Hindlimb muscle (tissue), 1 donor: ENCODE measurements at regions not wholly inside any gene's neighbourhood (a gene's known extent, or its start where the extent isn't known, plus 50 kb on each side); places are given as distances from the start of the nearest gene placed in this dataset.

Experiments
- DNase-seq: peaks from one replicate; pipeline ENCODE4 v3.0.0-alpha.2; 2013

- DNase-seq: no peak
Measured at GRCh38 chr3:6524479-6524878, 336.4 kb upstream of the GRM7 start.

- DNase-seq: no peak
Measured at GRCh38 chr3:6526321-6526720, 334.6 kb upstream of the GRM7 start.

DNA sequence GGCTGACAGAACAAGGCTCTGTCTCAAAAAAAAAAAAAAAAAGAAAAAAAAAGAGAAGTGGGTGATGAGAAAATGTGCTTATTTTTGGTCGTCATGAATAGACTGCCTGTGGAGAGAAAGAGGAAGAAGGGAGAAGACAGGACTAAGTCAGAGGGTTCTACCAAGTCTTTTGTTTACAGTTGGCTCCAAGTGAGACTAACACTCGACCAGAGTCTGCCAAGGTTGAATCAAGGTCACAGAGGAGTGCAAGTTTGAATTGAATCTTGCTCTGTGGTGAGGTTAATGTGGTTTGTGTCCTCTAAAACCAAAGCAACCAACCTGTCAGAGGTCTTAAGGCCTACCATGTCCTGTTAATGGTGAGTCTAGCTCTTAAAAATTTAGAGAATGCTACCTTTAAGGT lies 334.1 kb upstream of the GRM7 start:
- no peak for DNase-seq

- no peak for DNase-seq
Measured at GRCh38 chr3:6528951-6529350, 332.0 kb upstream of the GRM7 start.

- DNase-seq: no peak
Measured at GRCh38 chr3:6531153-6531552, 329.8 kb upstream of the GRM7 start.

DNA sequence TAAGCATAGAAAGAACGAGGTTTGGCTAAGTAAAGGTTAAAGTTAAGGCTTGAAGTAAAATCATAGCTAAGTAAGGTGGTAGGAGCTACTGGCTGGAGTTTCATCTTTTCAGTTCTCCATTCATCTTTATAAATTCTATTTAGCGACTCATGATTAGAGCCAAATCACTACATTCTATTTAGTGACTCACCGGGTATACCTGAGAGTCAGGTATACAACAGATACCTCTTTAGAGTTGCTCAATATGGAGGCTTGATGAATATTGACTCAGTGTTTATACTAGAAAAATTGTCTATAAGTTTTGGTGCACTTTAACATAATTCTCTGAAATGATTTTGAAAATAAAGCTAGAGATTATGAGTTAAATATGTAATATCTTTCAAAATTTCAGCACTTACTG lies 328.8 kb upstream of the GRM7 start:
- DNase-seq: no peak

GRCh38 chr3:6540981-6541380 lies 319.9 kb upstream of the GRM7 start:
- no peak for DNase-seq

DNA sequence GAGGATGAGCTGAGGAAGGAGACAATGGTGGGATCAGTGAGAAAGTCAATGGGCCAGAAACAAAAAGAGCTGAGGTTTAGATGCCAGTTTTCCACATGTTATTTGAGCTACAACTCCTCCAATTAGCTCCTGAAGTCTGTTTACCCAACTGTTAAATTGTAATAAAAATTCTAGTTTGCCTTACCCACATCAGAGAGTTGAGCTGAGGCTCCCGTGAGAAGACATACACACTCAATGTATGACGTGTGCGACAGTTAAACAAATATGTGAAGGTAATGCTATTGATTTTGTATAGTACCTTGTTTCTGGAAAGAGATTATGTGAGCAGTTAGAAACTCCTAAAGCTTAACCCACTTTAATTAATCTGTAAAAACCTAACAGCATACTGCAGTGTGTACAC lies 318.1 kb upstream of the GRM7 start:
- no peak for DNase-seq

DNA sequence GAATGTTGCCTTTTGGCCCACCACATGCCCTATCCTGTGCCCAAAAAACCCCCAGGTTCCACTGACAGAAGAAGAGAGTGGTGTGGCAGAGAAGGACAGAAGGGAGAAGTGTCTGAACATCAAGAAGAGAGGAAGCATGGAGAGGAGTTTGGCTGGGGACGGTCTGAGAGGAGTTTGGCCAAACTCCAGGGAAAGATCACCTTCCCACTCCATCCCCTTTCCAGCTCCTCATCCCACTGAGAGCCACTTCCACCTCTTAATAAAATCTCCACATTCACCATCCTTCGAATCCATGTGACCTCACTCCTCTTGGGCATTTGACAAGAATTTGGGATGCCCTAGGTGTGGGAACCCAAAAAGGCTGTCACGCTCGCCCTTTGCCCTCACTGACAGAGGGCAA lies 311.6 kb upstream of the GRM7 start:
- DNase-seq: no peak

DNA sequence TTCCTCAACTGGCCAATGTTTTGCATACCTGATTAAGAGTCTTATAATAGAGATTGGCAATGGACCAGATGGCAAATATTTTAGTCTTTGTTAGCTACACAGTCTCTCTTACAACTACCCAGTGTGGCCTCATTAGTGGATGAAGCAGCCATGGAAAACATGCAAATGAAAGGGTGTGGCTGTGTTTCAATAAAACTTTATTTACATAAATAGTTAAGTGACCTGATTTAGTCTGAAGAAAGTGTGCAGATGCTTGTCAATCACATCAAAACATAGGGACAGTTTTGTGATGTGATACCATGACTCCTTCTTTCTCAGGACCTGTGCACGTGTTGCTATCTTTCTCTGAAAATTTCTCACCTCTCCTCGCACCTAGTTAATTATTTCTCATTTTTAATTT lies 309.8 kb upstream of the GRM7 start:
- DNase-seq: no peak

GRCh38 chr3:6560259-6560658 lies 300.7 kb upstream of the GRM7 start:
- no peak for DNase-seq

GRCh38 chr3:6567241-6567640 lies 293.7 kb upstream of the GRM7 start:
- DNase-seq: no peak

DNA sequence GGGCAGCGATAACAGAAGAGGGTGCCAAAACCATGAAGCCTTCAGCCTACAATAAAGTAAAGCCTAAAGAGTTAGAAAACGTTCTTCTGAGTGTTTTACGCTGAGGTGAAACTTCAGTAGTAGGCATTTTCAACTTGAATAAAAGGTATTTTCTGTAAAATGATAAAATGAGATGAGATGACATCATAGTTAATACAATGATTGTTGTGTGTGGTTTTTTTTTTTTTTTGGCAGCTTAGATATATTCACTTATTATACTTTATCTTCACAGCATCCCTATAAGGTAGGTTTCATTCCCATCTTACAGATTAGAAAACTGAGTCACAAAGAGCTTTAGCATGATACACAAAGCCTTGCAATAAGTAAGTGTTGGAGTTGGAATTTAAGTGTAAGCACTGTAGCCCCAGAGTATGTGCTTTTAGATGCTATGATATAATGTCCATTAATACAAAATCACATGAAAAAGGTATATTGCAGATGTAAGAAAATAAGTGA lies 291.9 kb upstream of the GRM7 start:
- no peak for DNase-seq

GRCh38 chr3:6571448-6571847 lies 289.5 kb upstream of the GRM7 start:
- no peak for DNase-seq

DNA sequence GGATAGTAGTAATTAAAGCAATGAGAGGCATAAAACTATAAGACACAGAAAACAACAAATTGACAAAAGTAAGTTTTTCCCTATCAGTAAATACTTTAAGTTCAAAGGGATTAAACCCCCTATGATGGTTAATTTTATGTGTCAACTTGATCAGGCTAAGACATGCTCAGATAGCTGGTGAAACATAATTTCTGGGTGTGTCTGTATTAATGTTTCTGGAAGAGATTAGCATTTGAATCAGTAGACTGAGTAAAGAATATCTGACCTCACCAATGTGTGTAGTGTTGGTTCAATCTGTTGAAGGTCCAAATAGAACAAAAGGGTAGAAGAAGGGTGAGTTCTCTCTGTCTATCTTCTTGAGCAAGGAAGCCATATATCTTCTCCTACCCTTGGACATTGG lies 283.3 kb upstream of the GRM7 start:
- DNase-seq: no peak

DNA sequence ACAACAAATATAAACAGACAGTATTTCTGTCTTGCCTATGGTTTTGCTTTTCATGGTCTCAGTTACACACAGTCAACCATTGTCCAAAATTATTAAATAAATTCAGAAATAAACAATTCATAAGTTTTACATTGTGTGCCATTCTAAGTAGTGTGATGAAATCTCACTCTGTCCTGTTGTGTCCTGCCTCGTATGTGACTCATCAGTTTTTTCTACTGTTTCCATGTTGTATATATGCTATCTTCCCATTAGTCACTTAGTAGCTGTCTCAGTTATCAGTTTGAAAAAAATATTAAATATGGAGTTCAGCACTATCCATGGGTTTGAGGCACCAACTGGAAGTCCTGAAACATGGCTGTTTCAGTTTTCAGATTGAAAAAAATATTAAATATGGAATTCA lies 282.4 kb upstream of the GRM7 start:
- no peak for DNase-seq

- DNase-seq: no peak
Measured at GRCh38 chr3:6580808-6581207, 280.1 kb upstream of the GRM7 start.

DNA sequence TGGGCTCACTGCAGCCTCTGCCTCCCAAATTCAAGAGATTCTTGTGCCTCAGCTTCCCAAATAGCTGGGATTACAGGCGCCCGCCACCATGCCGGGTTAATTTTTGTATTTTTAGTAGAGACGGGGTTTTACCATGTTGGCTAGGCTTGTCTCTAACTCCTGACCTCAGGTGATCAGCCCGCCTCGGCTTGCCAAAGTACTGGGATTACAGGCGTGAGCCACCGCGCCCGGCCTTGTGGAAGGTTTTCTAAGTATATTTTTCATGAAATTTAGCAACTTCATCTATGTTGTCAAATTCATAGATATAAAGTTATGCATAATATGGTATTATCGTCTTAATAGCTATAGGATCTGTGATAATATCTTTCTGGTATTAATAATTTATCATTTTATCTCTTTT lies 275.6 kb upstream of the GRM7 start:
- no peak for DNase-seq

DNA sequence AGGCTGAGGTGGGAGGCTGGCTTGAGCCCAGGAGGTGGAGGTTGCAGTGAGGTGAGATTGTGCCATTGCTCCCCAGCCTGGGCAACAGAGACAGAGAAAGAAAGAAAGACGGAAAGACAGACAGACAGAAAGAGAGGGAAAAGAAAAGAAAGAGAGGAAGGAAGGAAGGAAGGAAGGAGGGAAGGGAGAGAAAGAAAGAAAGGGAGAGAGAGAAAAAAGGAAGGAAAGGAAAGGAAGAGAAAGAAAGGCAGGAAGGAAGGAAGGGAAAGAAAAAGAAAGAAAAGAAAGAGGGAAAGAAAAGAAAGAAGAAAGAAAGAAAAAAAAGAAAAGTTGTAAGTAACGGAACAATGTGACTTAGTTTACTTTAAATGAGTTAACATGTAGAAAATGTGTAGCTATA lies 260.7 kb upstream of the GRM7 start:
- DNase-seq: no peak

GRCh38 chr3:6601374-6601773 lies 259.5 kb upstream of the GRM7 start:
- no peak for DNase-seq

DNA sequence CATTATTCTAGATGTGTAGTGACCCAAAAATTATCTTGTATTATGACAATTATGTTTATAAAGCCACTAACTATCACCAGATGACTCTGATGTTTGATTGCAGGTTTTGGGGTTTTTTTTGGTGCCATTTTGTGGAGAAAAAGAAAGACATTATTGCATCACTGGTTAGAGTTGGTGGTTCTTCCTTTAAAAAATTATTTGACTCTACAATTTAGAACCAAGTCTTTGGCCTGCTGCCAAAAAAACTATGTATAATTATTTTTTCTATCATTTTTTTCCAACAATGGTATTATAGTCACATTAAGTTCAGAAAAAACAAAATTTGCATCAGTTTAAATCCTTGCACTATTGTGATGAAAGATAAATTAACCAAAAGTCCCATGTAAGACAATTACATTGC lies 258.6 kb upstream of the GRM7 start:
- DNase-seq: no peak

- DNase-seq: no peak
Measured at GRCh38 chr3:6605227-6605626, 255.7 kb upstream of the GRM7 start.

- DNase-seq: no peak
Measured at GRCh38 chr3:6608843-6609242, 252.1 kb upstream of the GRM7 start.

DNA sequence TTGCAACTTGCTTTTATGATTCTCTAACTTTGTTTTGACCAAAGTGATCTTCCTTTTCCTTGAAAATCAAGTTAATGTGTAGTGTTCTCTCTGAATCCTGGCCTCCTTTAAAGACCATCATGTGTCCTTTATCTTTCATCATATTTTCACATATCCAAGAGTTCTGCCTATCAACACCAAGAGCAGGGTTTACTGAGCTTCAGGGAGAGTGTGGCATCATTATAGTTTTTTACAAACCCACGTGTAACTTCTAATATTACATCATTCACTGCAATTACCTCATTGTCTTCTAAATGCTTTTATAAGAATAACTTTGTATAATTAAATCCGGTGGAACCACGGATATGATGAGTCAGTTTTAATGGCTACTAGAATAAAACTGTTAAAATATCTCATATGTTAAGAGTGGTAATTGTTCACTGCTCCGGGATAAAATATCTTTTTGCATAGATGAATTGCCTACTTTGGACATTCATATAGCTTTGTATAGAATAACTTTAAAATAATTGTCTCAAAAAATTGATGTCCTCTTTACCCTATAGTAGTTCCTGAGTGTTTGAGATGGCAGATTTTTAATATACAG lies 248.8 kb upstream of the GRM7 start:
- DNase-seq: no peak

GRCh38 chr3:6622260-6622659 lies 238.7 kb upstream of the GRM7 start:
- no peak for DNase-seq

GRCh38 chr3:6622712-6623111 lies 238.2 kb upstream of the GRM7 start:
- no peak for DNase-seq
